ENCODE measurements at regions not wholly inside any gene's neighbourhood (a gene's known extent, or its start where the extent isn't known, plus 50 kb on each side); places are given as distances from the start of the nearest gene placed in this dataset.

- in situ Hi-C loops (cut with HindIII; ENCODE audit: low pct_ligation_motif_present, low sequenced_read_pairs): no loop called here
- Histone ChIP-seq H3K36me3 (replicated peaks) (no peaks in the 10 kb centered on the region), H3K27ac (no peak overlapping the region), H3K4me3 (ENCODE audit: low read depth, low read length) (no peak overlapping the region), H3K27me3 (replicated peaks) (no peaks in the 10 kb centered on the region)
- DNase-seq: no peak
- TF ChIP-seq CTCF (IDR thresholded peaks at IDR 0.05; ENCODE audit: low read depth, low read length, missing control alignments): no peak
Measured at GRCh38 chr14:53316504-53316903, 163.4 kb upstream of the DDHD1 start.

- H3K4me3 ChIP-seq (ENCODE audit: low read depth, low read length): no peak overlapping the region
- no peak overlapping the region for H3K27ac ChIP-seq
- in situ Hi-C loops (cut with HindIII; ENCODE audit: low pct_ligation_motif_present, low sequenced_read_pairs): no loop called here
- TF ChIP-seq CTCF (IDR thresholded peaks at IDR 0.05; ENCODE audit: low read depth, low read length, missing control alignments): no peak
- H3K27me3 ChIP-seq (replicated peaks): no peaks in the 10 kb centered on the region
- DNase-seq: no peak
- no peaks in the 10 kb centered on the region for H3K36me3 ChIP-seq (replicated peaks)
Measured at GRCh38 chr14:53310412-53310811, 157.3 kb upstream of the DDHD1 start.

- H3K4me3 ChIP-seq (ENCODE audit: low read depth, low read length): no peak overlapping the region
- DNase-seq: peak; percentile 15
- H3K36me3 ChIP-seq (replicated peaks): no peaks in the 10 kb centered on the region
- no peak for TF ChIP-seq CTCF (IDR thresholded peaks at IDR 0.05; ENCODE audit: low read depth, low read length, missing control alignments)
- H3K27me3 ChIP-seq (replicated peaks): no peaks in the 10 kb centered on the region
- in situ Hi-C loops (cut with HindIII; ENCODE audit: low pct_ligation_motif_present, low sequenced_read_pairs): no loop called here
- no peak overlapping the region for H3K27ac ChIP-seq
Measured at GRCh38 chr14:53306911-53307310, 153.8 kb upstream of the DDHD1 start.

- Histone ChIP-seq H3K27ac (no peak overlapping the region), H3K4me3 (ENCODE audit: low read depth, low read length) (peak overlapping the region; percentile 52), H3K27me3 (replicated peaks) (no peaks in the 10 kb centered on the region), H3K36me3 (replicated peaks) (no peaks in the 10 kb centered on the region)
- peak; percentile 23 for DNase-seq
- in situ Hi-C loops (cut with HindIII; ENCODE audit: low pct_ligation_motif_present, low sequenced_read_pairs): no loop called here
- peak; percentile 83 for TF ChIP-seq CTCF (IDR thresholded peaks at IDR 0.05; ENCODE audit: low read depth, low read length, missing control alignments)
Measured at GRCh38 chr14:53306267-53306721, 153.2 kb upstream of the DDHD1 start.

GRCh38 chr14:53304726-53305381 lies 151.7 kb upstream of the DDHD1 start:
- Histone ChIP-seq H3K4me3 (ENCODE audit: low read depth, low read length) (no peak overlapping the region), H3K27me3 (replicated peaks) (no peaks in the 10 kb centered on the region), H3K36me3 (replicated peaks) (no peaks in the 10 kb centered on the region), H3K27ac (no peak overlapping the region)
- DNase-seq: no peak
- in situ Hi-C loops (cut with HindIII; ENCODE audit: low pct_ligation_motif_present, low sequenced_read_pairs): no loop called here
- TF ChIP-seq CTCF (IDR thresholded peaks at IDR 0.05; ENCODE audit: low read depth, low read length, missing control alignments): no peak
